Stimulated activated CD8-positive, alpha-beta memory T cell treated with anti-CD3 and anti-CD28 coated beads, Interleukin-4, amount 100 ng/mL, for 1 hour (primary cell): ENCODE measurements at regions not wholly inside any gene's neighbourhood (a gene's known extent, or its start where the extent isn't known, plus 50 kb on each side); places are given as distances from the start of the nearest gene placed in this dataset.

Source experiments
- DNase-seq, 2 donors: peaks; one replicate each; pipeline ENCODE4 v3.0.0-alpha.2; 2020; ENCODE audit warnings: low read depth in 2 of 2, low spot score in 1 of 2

DNA sequence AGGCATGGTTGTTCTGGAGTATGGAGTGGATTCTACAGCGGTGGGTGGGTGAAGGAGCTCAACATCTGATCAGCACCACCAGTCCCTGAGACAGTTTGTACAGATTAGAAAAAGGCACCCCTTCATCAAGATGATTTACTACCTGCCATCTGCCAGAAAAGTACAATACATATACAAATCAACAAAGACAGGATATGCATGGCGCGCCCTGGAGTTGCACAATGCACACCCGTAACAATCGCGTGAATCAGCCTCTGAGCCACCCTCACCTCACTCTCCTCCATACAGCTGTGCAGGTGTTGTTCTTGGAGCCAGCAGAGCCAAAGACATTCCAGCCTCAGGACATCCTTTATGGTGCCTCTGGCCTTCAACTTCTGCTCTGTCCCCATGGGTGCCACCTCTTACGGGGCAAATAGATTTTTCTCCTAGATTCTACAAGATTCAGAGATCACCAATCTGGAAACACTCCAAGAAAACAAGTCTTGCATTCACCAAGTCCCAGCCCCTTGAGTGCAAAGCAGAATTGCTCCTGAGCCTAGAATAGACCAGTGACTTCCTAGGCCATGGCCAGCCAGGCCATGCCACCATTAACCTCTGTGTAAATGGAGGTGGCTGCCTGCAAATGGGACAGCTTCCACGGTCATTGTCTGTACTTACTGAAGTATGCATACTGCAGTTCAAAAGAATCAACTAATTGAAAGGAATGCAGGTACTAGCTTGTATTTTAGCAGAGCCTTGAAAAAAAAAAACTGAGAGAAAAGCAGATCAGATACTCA is 490.9 kb downstream of the SOX6 start:
- DNase-seq, result no peak

DNA sequence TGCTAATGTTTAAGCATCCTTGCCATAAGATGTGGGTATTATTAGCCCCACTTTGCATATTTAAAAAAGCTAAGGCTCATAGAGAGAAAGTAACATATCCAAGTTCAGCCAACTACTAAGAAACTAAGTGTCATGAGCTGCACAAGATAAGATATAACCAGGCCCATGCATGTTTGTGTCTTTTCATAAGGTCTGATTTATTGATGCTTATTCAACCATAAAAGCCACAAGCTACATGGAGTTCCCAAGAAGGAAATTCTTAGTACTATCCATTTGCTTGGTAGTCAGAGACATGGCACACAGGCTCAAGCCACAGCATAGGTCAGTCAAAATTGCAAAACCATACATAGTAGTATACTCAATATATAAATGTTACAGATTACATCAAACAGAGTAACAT is 488.5 kb downstream of the SOX6 start:
- no peak for DNase-seq

DNA sequence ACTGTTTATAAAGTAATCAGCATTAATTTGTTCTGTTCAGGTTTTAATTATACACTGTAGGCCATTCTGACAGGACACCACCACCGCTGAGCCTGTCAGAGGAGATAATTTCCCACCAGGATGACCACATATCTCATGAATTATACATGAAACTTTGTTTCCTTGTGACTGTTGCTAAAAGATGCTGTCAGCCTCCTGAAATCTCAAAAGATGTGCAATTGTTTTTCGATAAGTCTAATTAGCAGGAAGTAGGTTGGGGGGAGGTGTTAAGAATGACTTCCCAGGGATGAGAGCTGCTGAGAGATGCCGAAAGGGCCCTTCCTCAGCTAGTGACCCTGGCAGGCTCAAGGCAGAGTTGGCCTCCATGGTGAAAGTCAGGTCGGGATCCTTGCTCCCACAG is 485.4 kb downstream of the SOX6 start:
- DNase-seq, result no peak

DNA sequence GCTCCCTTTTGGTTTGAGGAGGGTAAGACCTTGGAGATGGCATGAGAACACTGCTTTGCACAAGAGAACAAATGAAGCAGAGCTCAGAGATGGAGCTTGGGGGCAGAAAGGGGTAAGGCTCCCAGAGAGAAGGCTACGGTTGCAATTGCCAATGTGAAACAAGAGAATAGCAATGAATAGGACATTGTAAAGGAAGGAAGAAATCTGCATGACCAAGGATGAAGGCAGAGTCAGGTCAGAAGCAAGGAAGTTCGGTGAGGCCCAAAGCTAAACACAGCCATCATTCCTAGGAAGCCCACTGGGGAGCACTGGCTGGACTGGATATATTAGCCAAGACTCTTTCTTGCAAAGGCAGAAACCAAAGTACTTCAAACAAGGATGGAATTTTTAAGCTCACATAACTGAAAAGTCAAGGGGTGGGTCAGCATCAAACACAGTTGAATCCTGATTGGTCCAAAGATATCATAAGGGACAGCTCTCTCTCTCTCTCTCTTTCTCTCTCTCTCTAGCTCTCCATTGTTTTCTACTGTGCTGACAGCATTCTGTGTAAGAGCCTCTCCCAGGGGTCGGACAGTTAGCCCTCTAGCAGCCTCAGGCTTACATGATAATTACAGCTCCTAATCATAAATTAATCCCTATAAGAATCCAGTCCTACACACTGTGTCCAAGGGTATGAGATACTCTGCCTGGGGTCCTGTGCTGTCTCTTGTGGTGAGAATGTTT is 484.3 kb downstream of the SOX6 start:
- DNase-seq, result no peak

DNA sequence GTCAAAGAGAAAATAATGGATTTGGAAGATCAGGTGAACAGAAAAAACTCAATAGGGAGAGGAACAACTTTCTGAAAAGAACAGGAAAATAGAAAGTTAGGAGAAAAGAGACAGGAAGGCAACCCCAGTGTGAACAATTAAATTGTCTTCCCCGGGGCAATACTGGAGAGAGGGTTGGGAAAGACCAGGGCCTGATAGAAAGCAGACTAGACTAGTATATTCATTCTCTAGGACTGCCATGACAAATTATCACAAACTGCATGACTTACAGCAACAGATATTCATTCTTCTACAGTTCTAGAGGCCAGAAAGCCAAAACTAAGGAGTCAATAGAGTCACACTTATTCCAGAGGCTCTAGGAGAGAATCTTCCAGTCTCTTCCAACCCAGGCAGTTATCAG is 482.8 kb downstream of the SOX6 start:
- no peak for DNase-seq

DNA sequence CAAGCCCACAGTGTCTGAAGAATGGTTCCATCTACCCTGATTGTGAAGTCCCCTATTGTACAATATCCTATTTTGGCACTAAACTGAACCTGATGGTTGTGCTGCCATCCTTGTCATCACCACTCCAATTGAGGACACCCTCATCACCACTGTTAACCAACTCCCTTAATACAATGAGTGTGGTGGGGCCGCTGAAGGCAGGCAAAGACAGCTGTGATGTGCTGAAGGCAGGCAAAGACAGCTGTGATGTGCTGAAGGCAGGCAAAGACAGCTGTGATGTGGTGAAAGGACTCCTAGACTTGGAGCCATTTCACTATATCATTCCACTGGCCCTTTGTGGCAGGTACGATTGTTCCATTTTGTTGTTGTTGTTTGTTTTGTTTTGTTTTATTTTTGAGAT is 481.6 kb downstream of the SOX6 start:
- no peak for DNase-seq

DNA sequence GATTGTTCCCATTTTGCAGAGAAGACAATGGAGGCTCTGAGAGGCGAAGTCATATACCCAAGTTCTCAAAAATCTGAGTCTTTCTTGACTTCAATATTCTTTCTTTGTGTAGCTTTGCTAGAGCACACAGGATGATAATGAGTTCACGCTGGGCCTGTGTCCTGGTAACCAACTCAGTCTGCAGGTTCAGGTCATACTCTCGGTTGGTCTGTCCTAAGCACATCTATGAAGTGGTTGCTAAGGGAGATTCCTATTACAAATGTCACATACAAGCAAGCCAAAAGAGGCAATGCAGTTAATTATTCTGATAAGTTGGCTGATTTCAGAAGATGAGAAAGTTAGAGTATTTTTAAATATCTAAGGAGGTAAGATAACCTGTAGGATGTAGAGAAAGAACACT is 481.0 kb downstream of the SOX6 start:
- no peak for DNase-seq

DNA sequence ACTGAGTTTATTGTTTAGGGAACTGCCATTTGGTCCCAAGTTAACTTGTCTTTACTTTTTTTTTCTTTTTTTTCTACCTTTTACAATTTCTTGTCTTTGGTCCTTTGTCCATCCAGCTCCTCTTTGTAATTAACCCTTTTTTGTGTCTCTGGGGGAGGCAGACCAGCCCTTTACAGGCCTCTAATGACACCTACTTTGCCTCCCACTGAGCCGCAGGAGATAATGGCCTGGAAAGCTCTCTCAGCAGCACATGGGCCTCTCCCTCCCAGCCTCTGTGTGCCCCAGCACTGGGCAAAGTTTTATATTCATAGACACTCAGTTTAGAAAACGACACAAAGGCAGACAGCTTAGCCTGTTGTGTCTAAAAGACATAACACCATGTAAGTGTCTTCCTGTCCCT is 480.4 kb downstream of the SOX6 start:
- no peak for DNase-seq

DNA sequence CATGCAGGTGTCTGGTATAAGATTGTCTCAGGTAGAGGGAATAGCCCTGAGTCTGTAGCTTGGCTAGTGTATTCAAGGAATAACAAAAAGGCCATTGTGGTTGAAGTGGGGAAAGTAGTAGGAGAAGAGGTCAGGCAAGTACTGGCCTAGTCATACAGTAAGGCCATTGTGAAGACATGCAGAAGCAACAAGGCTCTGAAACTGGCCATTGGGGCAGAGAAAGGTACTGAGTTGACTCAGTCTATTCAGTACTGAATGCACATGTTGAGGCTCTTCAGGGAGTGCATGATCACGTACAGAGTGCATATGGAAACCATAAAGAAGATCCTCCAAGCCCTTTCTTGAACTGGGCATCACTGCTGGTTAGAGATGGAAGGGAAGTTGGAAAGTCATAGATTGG is 477.6 kb downstream of the SOX6 start:
- no peak for DNase-seq

DNA sequence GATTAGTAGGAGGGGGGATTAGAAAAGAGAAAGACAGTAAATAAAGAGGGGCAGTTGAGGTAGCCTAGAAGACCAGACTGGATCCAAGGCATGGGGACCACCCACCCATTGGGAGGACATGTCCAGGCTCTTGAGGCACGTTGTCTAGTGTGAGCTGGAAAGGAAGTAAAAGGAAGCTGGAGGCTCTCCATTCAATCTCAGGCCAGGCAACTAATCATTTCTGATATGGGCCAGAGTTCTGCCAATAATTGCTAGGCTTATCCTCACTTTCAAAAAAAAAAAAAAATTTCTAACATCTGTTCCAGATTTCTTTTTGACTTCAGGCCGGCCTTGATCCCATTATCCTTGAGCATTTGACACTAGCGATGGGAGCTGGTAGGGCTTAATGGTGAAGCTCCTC is 476.1 kb downstream of the SOX6 start:
- no peak for DNase-seq

DNA sequence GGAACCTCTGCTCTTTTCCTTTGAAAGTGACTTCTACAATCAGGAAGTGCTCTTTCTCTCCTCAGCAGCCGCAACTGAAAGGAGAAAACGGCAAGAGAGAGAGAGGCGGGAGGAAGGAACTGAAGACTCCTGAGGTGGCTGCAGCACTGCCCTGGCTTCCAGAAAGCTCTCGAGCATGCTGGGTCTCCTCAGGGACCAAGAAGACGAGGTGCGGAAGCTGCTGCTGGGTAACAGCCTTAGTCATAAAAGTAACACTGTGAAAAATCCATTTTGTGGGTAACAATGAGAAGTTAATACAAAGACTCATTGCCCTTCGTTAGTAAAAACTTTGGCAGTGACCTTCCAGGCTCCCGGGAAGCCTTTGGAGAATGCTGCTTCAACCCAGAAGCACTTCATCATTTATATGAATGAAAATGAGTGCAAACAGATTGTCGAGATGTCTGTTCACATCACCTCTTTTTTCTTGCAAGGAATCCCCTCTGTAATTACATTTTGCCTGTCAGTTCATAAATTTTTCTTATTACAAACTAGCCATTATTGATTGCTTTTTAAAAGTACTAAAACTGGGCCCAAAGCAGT is 473.4 kb downstream of the SOX6 start:
- no peak for DNase-seq

DNA sequence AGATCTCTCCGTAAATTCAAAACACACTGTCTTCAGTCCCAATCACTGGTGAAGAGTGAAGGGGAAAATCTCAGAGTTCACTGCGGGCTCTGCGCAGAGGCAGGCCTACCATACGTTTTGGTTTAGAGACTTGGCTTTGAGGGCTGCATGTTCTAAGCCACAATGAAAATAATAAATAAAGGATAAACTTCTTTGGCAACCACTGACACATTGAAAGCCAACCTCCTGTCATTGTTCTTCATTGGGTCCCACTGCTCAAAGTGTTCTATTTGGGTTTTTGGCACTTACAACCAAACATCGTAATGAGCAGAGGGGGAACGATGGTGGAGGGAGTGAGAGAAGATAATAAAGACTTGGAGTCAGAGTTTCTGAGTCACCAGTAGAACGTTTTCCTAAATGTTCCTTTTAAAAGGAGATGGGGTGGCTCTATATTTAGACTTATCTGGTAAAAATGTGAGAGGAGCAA is 472.9 kb downstream of the SOX6 start:
- DNase-seq, result no peak

DNA sequence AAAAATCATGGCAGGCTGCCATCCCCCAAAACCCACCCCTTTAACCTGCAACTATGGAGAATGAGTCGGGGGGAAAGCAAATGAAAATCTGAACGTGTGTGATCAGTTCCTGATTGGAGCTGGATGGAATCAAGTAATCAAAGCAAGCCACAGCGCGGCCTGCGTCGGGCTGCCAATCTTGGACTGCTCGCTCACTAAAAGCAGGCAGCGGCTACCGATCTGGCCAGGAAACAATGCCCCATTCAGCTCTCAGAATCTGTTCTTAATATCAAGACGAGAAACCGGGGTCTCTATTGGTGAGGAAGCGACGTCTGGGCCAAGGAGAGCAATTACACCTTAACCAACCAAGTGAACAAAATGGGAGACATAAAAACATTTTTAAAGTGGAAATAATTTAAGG is 472.2 kb downstream of the SOX6 start:
- DNase-seq, result no peak

DNA sequence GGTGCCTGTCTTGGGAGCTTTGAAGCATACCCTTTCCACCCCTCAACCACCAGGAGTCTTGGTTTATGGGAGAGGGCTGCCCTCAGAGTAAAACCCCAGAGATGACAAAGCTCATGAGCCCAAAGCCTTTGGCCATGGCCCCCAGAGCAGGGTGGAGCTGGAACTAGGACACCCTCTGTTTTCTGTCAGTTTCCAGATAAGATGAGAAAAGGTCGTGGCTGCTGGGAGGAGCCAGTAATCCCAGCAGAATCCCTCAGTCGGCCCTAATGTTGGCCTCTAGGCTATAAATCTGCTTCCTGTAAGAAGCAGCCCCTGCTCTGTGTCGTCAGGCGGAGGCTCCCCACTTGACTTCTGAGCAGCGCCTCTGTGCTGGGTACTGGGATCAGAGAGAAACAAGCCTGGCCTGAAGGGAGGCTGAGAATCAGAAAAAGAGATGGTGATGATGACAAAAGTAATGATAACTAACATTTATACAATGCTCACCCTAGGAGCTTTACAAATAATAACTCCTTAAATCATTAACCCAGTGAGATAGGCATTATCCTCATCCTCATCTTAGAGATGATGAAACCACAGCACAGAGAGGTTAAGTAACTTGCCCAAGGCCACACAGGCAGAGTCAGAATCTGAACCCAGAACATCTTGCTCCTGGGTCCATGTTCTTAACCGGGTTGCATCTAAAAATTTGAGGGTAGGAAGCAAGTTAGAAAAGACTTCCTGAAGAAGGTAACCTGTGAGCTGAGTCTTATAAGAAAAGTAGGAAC is 471.4 kb downstream of the SOX6 start:
- DNase-seq, result no peak

DNA sequence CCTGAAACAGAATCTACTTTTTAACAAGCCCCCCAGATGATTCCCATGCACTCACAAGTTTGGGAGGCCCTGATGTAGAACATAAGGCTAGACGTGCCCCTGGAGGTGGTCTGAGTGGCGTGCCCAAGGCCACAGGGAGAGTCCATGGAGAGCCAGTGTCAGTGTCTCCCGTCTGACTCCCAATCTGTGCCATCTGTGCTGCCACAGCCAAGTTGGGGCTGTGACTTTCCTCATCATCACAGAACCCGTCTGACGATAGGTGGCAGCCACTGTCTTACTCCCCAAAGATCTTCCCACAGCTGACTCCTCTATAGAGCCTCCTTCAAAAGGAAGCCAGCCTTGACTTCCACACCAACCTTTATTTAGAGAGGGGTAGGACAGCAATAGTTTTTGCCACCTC is 470.5 kb downstream of the SOX6 start:
- no peak for DNase-seq

DNA sequence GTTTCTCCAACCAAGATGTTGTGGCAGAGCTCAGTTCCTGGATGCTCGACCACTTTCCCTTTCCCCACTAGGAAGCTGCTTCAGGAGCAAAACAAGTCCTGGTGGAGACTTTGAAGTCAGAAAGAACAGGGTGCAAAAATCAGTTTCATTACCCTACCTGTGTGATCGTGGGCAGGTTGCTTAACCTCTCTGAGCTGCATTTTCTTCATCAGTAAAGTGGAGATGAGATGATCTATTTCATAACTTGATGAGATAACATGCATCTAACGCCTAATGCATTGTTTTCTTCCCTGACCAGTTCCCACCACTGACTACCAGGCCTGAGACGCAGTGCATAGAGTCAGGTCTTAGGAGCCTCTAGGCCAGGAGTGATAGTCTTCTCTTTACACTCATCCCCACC is 470.0 kb downstream of the SOX6 start:
- no peak for DNase-seq

DNA sequence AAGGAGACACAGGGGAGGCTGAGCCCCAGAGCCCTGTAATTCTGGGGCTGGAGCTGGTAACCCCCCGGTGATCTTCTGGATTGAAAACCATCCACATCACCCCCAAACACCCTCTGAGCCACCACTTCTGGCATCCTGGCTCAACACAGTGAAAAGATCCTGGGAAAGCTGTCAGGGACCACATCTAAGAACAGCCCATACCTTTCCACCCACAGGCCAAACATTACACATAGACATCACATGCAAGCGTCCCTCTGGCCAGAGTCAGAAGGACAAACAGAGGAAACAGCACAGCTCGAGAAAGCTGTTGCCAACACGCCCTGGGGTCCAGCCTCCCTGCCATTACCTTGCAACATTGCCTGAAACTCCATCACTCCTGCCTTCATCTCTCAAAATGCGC is 469.5 kb downstream of the SOX6 start:
- DNase-seq, result no peak

DNA sequence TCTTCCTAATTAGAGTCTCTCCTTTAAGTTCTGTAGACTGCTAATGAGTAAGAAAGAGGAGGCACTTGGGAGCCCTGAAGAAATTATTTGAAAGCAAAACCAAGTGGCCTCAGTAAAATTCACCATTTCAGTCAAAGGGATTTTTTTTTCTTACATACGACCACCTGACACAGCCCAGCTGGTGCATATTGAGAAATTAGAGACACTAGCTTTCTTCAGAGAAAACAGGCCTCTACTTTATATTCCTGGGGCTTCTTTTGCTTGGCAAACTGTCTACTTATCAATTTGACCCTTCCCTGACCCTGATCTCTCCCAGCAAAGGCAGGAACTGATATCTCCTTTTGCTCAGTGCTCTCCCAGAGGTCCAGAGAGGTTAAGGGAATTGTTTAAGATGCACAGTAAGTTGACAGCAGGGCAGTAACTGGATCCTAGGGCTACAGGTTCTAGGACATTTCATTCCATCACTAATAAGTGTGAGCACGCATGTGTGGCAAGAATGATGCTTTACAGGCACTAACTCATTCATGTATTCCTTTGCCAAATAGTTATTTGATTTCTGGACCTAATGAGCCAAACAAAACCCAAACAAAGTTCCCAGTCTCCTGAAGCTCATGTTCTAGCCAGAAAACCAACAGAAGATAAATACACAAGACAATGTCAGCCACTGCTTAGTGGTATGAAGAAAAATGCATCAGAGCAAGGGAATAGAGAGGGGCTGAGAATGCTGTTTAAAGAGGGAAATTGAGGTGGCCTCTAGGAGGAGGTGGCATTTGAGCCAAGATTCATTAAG is 467.6 kb downstream of the SOX6 start:
- DNase-seq, result no peak

DNA sequence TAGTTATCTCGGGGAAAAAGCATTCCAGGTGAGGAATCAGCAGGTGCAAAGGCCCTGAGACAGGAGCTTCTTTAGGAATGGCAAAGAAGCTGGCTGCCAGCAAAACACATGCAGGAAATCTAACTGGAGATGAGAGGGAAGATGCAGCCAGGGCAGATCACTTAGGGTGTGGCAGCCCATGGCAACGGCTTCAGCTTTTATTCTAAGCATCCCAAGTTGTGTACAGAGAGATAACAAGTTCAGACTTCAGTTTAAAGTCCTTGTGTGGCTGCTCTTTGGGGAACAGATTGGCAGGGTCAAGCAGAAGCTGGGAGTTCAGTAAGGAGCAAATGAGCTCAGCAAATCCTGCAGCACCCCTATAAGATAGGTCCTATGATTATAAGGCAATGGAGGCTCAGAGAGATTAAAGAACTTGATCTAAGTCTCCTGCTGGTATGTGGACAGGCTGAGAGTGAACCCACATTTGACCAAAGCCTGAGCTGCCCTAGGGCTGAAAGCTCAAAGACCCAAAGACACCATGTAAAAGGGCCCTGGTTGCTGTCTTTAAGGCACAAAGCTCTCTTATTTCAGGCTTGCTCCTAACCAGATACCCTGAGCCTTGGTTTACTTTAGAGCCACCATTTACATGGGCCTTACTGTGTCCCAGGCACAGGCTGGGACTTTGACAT is 466.8 kb downstream of the SOX6 start:
- DNase-seq, result no peak

DNA sequence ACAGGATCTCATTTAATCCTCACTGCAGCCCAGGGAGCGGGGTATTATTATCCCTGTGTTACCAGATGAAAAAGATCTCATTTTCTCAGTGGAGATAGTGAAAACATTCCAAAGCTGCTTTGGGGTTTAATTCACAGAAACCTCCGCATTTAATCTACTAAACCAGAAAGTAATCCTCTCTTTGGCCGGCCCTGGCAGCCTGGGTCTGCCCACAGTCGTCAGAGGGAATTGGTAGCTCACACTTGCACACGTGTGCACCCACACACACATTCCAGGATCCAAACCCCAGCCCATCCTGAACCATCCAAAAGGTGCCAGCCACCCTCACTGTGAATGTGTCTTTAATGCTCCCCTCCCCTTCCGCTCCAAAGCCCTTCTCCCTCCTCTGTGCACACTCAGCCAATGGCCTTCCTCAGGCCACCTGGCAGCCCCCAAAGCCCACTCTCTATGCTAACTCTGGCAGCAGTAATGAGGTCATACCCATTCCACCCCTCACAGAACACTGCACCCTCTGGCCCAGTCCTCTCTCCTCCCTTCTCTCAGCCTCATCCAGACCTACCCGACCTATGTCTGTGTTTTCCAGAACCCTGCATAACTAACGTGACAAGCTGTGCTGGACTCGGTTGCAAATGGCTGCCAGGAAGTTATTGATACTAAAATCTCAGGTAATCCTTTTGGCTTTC is 466.2 kb downstream of the SOX6 start:
- no peak for DNase-seq
